Natural killer cell (primary cell): ENCODE measurements at regions not wholly inside any gene's neighbourhood (a gene's known extent, or its start where the extent isn't known, plus 50 kb on each side); places are given as distances from the start of the nearest gene placed in this dataset.

ENCODE experiments used
- ATAC-seq, 3 donors: fragments of 150-1000 bp in 2 of 3; fragments of 200-7000 bp in 1 of 3; cut with Tn5 transposase; 1 replicate in 1 of 3; 2 replicates in 2 of 3; pipeline ENCODE4 v1.10.0; 2021; ENCODE audit warnings: mild to moderate bottlenecking in 2 of 3, moderate library complexity in 2 of 3
- DNase-seq, 2 donors: peaks; one replicate each; pipeline versions ENCODE4 v3.0.0 to v3.0.0-alpha.2; 2013 to 2021; ENCODE audit warnings: mixed read lengths in 1 of 2
- H3K27ac ChIP-seq: one replicate; pipeline ENCODE4 v1.5.1; 2013; ENCODE audit warnings: mild to moderate bottlenecking, low read length
- H3K27me3 ChIP-seq: one replicate; pipeline ENCODE4 v1.6.1; 2013; ENCODE audit warnings: low read length; ENCODE audit not compliant: control insufficient read depth, insufficient read depth
- H3K36me3 ChIP-seq: one replicate; pipeline ENCODE4 v1.6.1; 2013; ENCODE audit warnings: low read length; ENCODE audit not compliant: control insufficient read depth, insufficient read depth
- H3K4me1 ChIP-seq: one replicate; pipeline ENCODE4 v1.6.1; 2013; ENCODE audit warnings: low read length; ENCODE audit not compliant: control insufficient read depth, insufficient read depth
- H3K4me3 ChIP-seq: one replicate; pipeline ENCODE4 v1.5.1; 2013; ENCODE audit warnings: low read length
- H3K9me3 ChIP-seq: one replicate; pipeline ENCODE4 v1.6.1; 2013; ENCODE audit warnings: low read length; ENCODE audit not compliant: control insufficient read depth, insufficient read depth
- H3K27ac Mint-ChIP-seq, 2 donors: one replicate each; pipeline ENCODE4 v1.8.0; 2022; ENCODE audit warnings: mild to moderate bottlenecking in 2 of 2, mixed read lengths in 2 of 2, moderate library complexity in 1 of 2
- H3K27me3 Mint-ChIP-seq, 2 donors: one replicate each; pipeline ENCODE4 v1.8.0; 2022; ENCODE audit warnings: low read depth in 2 of 2, mixed read lengths in 2 of 2
- H3K36me3 Mint-ChIP-seq: one replicate; pipeline ENCODE4 v1.8.0; 2022; ENCODE audit warnings: mixed read lengths
- H3K4me1 Mint-ChIP-seq, 2 donors: one replicate each; pipeline ENCODE4 v1.8.0; 2022; ENCODE audit warnings: mixed read lengths in 2 of 2
- H3K4me3 Mint-ChIP-seq: one replicate; pipeline ENCODE4 v1.8.0; 2022; ENCODE audit warnings: mild to moderate bottlenecking, moderate library complexity, mixed read lengths
- H3K9me3 Mint-ChIP-seq, 2 donors: one replicate each; pipeline ENCODE4 v1.8.0; 2022; ENCODE audit warnings: mixed read lengths in 2 of 2
- CTCF ChIP-seq: fragments of 200-600 bp; IDR thresholded peaks from one replicate; pipeline ENCODE4 v1.8.0; 2022; ENCODE audit warnings: antibody characterized with exemption
- WGBS: methylation state at CpG from one replicate; pipeline ENCODE4 v1.1.7; 2013; ENCODE audit warnings: missing lambda C conversion rate; ENCODE audit not compliant: insufficient coverage; 5-methylcytosine and 5-hydroxymethylcytosine counted together
- intact Hi-C: fragments of 100-400 bp; cut with micrococcal nuclease; formaldehyde crosslinking; loops from one replicate; pipeline ENCODE4 v1.14.2; 2022

- intact Hi-C loops: no loop called here
- H3K27ac ChIP-seq: no peak overlapping the region
- peak overlapping the region; percentile 37 for H3K4me3 ChIP-seq
- no peaks in the 10 kb centered on the region for H3K36me3 ChIP-seq
- Mint-ChIP-seq H3K9me3 (no peaks in the 10 kb centered on the region), H3K27me3 (peaks cover 28 to 42% of the 10 kb centered on the region in 2 donors), H3K4me1 (peaks cover 7 to 10% of the 10 kb centered on the region in 2 donors), H3K27ac (no peak overlapping the region), H3K36me3 (no peaks in the 10 kb centered on the region), H3K4me3 (peak overlapping the region; percentile 94)
- no peaks in the 10 kb centered on the region for H3K9me3 ChIP-seq
- ATAC-seq: peak in 2 of 3 donors; percentile 48 to 74
- no peak for TF ChIP-seq CTCF
- peaks cover 12% of the 10 kb centered on the region for H3K27me3 ChIP-seq
- H3K4me1 ChIP-seq: peaks cover 14% of the 10 kb centered on the region
- under 1% methylated on average over 49 of the region's 56 CpGs for WGBS
- DNase-seq: peak in 1 of 2 donors; percentile 66
Measured at GRCh38 chr6:166862287-166862977, 93.9 kb downstream of the RNASET2 start.

- 5% methylated on average over 9 of the region's 11 CpGs for WGBS
- H3K4me1 Mint-ChIP-seq: peaks cover 7 to 10% of the 10 kb centered on the region in 2 donors
- intact Hi-C loops: no loop called here
- peak overlapping the region; percentile 94 for H3K4me3 Mint-ChIP-seq
- H3K4me3 ChIP-seq: peak overlapping the region; percentile 37
- H3K9me3 Mint-ChIP-seq: no peaks in the 10 kb centered on the region
- H3K27me3 ChIP-seq: peaks cover 12% of the 10 kb centered on the region
- peaks cover 28 to 42% of the 10 kb centered on the region in 2 donors for H3K27me3 Mint-ChIP-seq
- ATAC-seq (no peak), DNase-seq (no peak)
- no peak for TF ChIP-seq CTCF
- no peaks in the 10 kb centered on the region for H3K36me3 Mint-ChIP-seq
- H3K9me3 ChIP-seq: no peaks in the 10 kb centered on the region
- peaks cover 14% of the 10 kb centered on the region for H3K4me1 ChIP-seq
- no peak overlapping the region for H3K27ac ChIP-seq
- no peak overlapping the region for H3K27ac Mint-ChIP-seq
- no peaks in the 10 kb centered on the region for H3K36me3 ChIP-seq
Measured at GRCh38 chr6:166861961-166862286, 94.4 kb downstream of the RNASET2 start.

GRCh38 chr6:166861304-166861703 lies 95.0 kb downstream of the RNASET2 start:
- intact Hi-C loops: no loop called here
- no peak overlapping the region for H3K27ac Mint-ChIP-seq

More at GRCh38 chr6:166861304-166861703, 95.0 kb downstream of the RNASET2 start:
- H3K27me3 Mint-ChIP-seq: peaks cover 28 to 42% of the 10 kb centered on the region in 2 donors
- no peaks in the 10 kb centered on the region for H3K9me3 Mint-ChIP-seq
- ATAC-seq: no peak
- H3K27me3 ChIP-seq: peaks cover 12% of the 10 kb centered on the region
- H3K36me3 Mint-ChIP-seq: no peaks in the 10 kb centered on the region
- peak overlapping the region; percentile 94 for H3K4me3 Mint-ChIP-seq
- no peaks in the 10 kb centered on the region for H3K9me3 ChIP-seq
- H3K4me1 ChIP-seq: peaks cover 14% of the 10 kb centered on the region
- no peaks in the 10 kb centered on the region for H3K36me3 ChIP-seq
- peaks cover 7 to 10% of the 10 kb centered on the region in 2 donors for H3K4me1 Mint-ChIP-seq
- no peak overlapping the region for H3K4me3 ChIP-seq
- H3K27ac ChIP-seq: no peak overlapping the region
- DNase-seq: no peak
- no peak for TF ChIP-seq CTCF
- WGBS: 95% methylated on average over 5 of the region's 5 CpGs
